ENCODE measurements at regions not wholly inside any gene's neighbourhood (a gene's known extent, or its start where the extent isn't known, plus 50 kb on each side); places are given as distances from the start of the nearest gene placed in this dataset.

- no peak for TF ChIP-seq CTCF (conservative IDR thresholded peaks at IDR 0.05 in 1 of 2, IDR thresholded peaks at IDR 0.05 in 1 of 2; ENCODE audit: extremely low read depth in 1 of 2, insufficient read depth in 1 of 2, low read depth in 1 of 2, low read length in 2 of 2)
- TF ChIP-seq EZH2 (IDR thresholded peaks at IDR 0.05; ENCODE audit: borderline replicate concordance, low read length), result no peak
Observed at GRCh38 chr18:41353777-41354528, 601.1 kb upstream of the PIK3C3 start.
